Stimulated activated CD4-positive, alpha-beta T cell treated with anti-CD3 and anti-CD28 coated beads, TNF-alpha, amount 100 ng/mL, for 48 hours (primary cell): ENCODE measurements at regions not wholly inside any gene's neighbourhood (a gene's known extent, or its start where the extent isn't known, plus 50 kb on each side); places are given as distances from the start of the nearest gene placed in this dataset.

Experiments
- DNase-seq, 3 donors: peaks; one replicate each; pipeline ENCODE4 v3.0.0-alpha.2; 2020; ENCODE audit warnings: low read depth in 3 of 3

DNA sequence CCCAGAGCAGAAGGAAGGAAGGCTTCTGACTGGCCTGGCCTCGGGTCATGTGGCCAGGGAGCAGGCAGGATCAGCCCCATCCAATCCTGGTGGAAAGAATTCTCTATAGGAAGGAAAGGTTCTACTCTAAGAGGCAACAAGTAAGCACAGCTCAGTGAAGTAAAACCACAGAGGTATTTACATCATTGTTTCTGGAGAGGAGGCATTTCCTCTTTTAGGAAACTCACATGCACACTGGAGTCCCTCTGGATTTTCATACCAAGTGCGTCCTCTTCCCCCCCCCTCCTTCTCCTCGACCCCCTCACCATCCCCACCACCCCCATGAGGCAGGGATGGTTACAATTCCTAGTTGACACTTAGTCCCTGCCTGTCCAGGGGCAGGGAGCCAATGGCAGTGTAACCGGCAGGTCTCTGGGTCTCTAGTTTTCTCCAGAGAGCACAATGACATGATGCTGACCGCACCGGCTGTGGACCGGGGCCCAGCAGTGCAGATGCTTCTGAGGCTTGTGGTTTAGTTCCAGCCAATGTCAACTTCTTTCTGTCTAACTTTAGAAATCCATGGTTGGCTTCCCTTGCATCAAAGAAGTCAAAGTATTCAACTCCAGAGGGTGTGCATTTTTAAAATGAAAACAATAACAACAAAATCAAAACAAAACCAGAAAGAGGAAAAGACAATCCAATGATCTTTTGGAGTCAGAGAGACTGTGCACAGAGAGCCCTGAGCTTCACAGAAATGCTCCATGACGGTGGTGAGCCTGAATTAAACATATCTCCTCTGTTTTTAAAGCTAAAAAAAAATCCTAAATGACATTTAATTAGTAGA lies 230.3 kb upstream of the TLE3 start:
- no peak for DNase-seq

DNA sequence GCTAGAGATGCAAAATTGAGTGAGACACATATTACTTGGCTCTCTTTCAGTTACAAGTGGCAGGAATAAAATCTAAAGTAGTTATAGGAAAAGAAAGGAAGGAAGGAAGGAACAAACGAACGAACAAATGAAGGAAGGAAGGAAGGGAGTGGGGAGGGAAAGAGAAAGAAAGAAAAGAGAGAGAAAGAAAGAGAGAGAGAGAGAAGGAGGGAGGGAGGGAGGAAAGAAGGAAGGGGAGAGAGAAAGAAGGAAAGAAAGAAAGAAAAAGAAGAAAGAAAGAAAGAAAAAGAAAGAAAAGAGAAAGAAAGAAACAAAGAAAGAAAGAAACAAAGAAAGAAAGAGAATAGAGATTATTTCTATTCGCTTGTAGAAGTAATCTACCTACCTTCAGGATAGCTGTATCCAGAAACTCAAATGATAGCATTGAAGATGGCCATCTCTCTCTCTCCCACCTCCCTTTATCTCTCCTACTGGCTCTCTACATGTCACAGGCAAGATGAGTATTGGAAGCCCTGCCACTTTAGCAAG lies 229.7 kb upstream of the TLE3 start:
- DNase-seq: no peak

DNA sequence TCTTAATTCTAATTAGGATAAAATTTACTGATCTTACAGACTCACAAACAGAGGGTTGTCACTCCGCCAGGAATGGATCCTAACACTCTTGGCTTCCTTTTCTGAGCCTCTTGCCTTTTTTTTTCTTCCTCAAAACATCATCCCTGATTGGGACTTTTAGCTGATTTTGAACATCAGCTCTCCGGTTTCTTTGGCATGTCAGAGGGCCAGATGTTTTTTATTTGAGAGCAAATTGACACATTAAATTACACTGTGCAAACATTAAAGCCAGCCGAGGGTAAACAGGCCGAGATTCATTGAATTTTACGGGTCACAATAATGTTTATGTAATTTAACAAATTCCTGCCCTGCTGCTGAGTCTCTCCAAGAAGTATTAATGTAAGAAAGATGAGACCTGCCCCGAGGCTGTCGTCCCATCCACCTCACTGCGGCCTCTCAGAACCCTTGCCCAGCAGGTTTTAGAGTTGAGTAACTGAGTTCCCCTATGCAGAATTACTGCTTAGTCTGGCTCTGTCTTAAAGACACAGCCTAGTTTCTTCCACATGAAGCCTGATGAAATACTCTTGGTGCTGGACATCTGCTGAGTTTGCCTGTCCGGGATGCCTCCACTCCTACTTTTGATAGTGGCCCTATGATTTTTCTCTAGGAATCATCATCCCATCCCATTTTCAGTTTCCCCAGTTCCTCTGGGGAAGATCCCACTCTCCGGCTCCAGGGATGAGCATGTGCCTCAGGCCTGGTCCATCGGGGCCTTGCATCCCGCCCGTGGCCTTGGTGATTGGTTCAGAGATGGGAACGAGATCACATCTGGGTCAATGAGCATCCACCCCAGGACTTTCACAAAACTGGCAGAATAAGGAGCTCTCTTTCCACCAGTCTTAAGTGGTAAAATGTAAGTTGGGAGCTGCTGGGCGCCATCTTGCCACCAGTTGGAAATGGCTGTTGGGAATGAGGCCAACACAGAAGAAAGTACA lies 226.6 kb upstream of the TLE3 start:
- DNase-seq: no peak

DNA sequence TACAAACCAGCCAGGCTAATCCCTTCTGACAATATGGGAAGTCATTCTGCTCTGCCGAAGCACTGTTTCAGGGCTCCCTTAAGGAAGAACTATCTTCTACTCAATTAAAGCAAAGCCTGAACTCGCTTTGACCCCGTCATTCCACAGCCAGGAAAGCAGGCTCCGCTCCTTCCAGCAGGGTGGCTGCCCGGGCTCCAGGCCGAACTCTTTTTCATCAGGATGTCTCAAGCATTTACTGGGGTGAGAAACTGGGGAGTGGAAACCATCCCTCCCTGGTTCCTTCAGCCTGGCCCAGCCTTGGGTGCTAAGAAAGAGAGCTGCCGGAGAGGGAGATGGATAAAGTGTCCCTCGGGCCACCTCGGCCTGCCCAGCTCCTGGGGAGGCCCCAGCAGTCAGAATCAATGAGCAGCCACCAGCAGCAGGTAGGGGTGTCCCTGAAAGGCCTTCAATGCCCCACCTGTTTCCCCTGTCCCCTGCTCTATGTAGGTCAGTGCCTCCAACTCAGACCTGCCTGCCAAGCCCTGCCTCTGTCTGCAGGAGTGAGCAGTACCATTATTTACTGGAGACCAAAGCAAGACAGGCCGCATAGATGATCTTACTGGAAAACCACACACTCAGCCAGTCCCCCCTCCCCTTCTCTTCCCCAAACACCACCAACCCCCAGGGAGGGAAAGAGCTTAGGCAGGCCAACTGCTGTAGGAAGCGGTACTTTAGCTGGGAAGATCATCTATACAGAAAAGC lies 225.6 kb upstream of the TLE3 start:
- DNase-seq: no peak

GRCh38 chr15:70322051-70322668 lies 224.4 kb upstream of the TLE3 start:
- DNase-seq: no peak

DNA sequence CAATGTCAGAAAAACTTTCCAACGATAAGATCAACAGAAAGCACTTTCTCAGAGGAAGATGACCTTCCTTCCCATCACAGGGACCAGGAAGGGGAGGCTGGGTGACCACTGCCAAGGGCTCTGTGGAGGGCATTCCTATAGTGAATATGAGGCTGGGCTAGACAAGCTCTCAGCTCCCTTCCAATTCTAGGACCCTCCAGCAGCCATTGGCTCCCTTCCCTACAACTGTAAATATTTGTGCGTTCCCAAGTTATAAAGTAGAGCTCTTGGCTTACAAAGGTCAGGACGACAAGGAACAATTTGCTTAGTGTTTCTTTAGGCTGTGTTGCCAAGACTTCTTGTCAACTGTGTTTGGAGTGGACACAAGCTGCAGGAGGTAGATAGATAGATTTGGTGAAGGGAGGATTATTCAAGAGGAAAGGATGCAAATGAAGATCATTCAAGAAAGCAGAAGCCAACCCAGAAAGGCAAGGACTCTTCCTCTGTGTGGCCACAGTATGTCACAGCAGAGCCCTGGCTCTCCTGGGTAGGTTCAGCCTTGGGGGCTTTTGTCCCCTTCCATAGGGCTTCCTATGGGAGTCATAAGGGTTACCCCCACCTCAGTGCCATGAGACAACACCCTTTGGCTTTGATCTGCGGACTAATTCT lies 223.6 kb upstream of the TLE3 start:
- no peak for DNase-seq

DNA sequence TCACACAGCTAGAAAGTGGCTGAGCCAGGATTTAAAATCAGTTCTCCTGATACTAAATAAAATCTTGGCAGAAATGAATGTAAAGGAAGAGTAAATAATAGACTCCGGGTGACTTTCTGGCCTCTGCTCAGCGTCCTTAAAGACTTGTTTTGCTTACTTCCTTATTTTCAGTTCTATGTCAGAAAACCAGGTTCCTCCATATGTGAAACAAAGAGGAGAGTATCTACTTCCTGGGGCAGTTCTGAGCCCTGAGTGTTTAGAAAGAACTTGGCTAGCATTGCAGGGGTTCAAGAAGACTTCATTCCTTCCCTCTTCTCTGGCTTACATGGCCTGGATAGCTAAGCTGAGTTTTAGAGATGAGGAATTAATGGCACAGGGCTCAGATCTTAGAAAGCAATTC lies 222.8 kb upstream of the TLE3 start:
- DNase-seq: no peak

GRCh38 chr15:70320077-70320476 lies 222.4 kb upstream of the TLE3 start:
- no peak for DNase-seq

DNA sequence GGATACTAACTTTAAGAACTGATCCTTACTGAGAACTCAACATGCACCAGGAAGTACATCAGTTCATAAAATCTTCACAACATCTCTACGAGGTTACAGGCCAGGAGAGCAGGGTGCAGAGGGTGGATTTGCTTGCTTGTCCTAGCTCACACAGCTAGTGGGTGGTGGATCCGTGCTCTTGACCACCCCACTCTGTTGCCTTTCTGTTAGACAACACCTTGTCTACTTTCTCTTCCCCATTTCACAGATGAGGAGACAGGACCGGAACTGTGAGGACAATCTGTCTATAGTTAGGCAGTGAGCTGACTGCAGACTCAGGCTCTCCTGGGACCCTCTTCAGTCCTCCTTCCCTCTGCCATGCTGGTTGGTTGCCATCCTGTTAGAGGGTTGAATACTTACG lies 221.7 kb upstream of the TLE3 start:
- DNase-seq: no peak

- DNase-seq: no peak
These were observed 221.1 kb upstream of the TLE3 start for GRCh38 chr15:70318594-70319465.

DNA sequence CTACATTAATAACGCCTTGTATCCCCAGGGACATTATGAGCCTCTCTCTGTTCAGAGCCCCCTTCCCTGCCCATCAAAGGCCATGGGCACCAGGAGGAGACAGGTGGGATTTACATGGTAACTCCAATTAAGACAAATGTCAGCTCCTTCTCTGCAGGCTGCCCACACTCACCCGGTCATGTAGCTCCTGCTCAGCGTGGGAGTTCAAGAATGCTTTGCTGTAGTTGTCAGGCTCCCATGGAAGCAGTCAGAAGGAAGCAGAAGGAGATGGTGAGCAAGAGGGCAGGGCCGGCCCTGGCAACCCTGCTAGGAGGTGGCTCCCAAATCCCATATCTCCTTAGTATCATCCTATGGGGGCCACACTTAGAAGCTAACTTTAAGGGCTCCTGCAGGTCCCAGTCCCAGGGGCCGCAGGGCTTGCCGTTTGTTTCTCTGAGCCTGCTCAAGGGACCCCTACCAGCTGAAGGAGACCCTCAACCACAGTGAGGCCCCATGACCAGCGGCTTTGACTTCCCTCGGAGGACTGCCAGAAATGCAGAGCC lies 218.4 kb upstream of the TLE3 start:
- DNase-seq: no peak

DNA sequence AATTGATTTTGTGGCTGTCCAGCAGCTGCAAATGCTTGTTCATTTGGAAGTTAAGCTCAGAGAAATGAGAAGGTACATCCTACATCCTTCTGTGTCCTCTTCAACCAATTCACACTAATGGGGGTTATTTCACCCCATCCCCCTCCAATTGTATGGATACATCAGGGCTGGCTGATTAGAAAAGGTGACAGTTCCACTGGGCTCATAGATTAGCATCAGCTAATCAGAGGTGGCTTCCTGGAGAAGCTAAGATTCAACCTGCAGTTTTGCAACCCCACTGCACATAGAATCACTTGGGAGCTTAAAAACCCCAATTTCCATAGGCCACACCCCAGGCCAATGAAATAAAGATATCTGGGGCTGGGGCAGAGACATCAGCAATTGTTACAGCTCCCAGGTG lies 217.7 kb upstream of the TLE3 start:
- no peak for DNase-seq

DNA sequence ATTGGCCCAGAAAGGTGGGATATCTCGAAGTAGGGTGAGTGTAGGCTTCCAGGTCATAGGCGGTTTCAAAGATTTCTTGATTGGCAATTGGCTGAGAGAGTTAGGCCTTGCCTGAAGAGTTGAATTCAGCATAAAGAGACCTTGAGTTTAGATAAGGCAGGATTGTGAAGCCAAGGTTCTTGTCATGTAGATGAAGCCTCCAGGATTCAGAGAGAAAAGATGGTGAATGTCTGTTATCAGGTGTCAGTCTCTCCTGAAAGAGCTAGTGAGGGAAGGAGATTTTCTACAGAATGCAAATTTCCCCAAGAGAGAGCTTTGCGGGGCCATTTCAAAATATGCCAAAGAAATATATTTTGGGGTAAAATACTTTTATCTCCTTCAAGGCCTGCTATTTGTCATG lies 217.0 kb upstream of the TLE3 start:
- DNase-seq: no peak

GRCh38 chr15:70314018-70314354 lies 216.3 kb upstream of the TLE3 start:
- no peak for DNase-seq

GRCh38 chr15:70313099-70314017 lies 215.6 kb upstream of the TLE3 start:
- DNase-seq: no peak

GRCh38 chr15:70311821-70312220 lies 214.1 kb upstream of the TLE3 start:
- DNase-seq: no peak

GRCh38 chr15:70309716-70310115 lies 212.0 kb upstream of the TLE3 start:
- DNase-seq: no peak

- DNase-seq: no peak
These were observed 211.2 kb upstream of the TLE3 start for GRCh38 chr15:70308735-70309434.
